ENCODE measurements at regions not wholly inside any gene's neighbourhood (a gene's known extent, or its start where the extent isn't known, plus 50 kb on each side); places are given as distances from the start of the nearest gene placed in this dataset.
"Not testable (repeated sequence)": the region's sequence is repeated elsewhere in the genome, so short reads cannot be mapped to it uniquely, and the experiment has no call there.

DNA sequence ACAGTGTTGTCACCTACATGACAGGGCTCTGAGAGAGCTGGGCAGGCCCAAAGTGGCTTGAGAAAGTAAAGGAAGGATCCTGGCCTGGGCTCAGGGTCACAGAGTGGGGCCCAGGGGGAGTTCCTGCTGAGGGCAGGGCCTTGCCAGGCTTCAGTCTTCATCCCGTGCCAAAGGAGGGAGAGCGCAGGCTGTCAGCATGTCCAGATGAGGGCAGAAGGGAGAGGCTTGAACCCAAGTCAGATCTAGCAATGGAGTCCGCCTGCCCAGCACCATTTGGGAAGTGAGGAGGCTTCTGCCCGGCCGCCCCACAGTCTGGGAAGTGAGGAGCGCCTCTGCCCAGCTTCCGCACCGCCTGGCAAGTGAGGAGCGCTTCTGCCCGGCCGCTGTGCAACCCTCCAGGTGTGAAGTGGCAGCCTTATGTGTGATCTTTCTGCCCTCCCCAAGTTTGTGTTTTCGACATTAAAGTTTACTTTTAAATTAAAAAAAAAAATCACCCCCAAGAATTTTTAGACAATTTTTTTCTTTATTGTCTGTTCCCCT lies 303.6 kb upstream of the PROK2 start:
- DNase-seq (ENCODE audit: low read depth) = no peak

DNA sequence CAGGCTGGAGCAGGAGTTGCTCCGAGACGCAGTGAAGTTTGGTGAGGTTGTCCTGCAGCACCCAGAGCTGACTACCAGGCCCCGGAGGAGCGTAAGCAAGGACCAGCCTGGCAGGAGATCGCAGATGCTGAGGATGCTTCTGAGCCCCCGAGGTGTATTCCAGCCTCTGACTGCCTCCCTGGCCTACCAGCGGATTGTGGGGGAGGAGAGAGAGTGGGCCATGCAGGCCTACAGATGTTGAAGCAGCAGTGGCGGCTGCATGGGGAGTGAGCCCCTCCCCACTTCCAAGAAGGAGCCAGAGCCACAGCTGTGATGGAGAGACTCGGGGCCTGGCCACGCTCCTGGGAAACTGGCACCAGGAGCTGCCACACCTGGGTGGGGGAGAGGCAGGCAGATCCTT lies 302.5 kb upstream of the PROK2 start:
- no peak for DNase-seq (ENCODE audit: low read depth)

GRCh38 chr3:72086743-72087087 lies 301.8 kb upstream of the PROK2 start:
- DNase-seq (ENCODE audit: low read depth) = no peak

GRCh38 chr3:72086042-72086742 lies 301.2 kb upstream of the PROK2 start:
- DNase-seq (ENCODE audit: low read depth) = peak; percentile 22

DNA sequence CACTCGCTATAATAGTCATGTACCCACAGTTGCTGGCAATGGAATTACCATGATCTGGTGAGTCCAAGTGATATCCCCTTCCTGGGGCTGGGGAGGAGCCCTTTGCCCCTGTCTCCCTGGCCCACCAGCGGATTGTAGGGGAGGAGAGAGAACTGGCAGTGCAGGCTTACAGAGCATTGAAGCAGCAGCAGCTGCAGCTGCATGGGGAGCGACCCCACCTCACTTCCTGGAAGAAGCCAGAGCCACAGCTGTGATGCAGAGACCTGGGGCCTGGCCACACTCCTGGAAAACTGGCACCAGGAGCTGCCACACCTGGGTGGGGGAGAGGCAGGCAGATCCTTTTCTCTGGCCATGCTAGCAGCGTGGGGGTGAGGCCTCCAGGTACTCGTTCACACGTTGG lies 300.1 kb upstream of the PROK2 start:
- no peak for DNase-seq (ENCODE audit: low read depth)

- DNase-seq (ENCODE audit: low read depth) = no peak
These were observed 298.0 kb upstream of the PROK2 start for GRCh38 chr3:72082776-72083462.

- DNase-seq (ENCODE audit: low read depth) = peak; percentile 60
These were observed 297.3 kb upstream of the PROK2 start for GRCh38 chr3:72082186-72082715.

GRCh38 chr3:72081471-72082185 lies 296.7 kb upstream of the PROK2 start:
- no peak for DNase-seq (ENCODE audit: low read depth)

DNA sequence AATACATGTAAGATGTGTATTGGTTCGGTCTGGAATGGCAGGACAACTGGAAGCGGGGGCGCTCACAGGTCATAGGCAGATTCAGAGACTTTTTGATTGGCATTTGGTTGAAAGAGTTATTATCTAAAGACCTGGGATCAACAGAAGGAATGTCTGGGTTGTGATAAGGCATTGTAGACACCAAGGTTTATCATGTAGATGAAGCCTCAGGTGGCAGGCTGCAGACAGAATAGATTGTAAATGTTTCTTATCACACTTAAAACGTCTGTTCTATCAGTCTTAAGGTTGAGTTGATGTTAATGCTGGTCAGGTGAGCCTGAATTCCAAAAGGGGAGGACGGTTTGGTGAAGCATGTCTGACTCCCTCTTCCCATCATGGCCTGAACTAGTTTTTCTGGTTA lies 295.9 kb upstream of the PROK2 start:
- DNase-seq (ENCODE audit: low read depth) = no peak

GRCh38 chr3:72080095-72080494 lies 295.1 kb upstream of the PROK2 start:
- no peak for DNase-seq (ENCODE audit: low read depth)

GRCh38 chr3:72079369-72079872 lies 294.5 kb upstream of the PROK2 start:
- no peak for DNase-seq (ENCODE audit: low read depth)

DNA sequence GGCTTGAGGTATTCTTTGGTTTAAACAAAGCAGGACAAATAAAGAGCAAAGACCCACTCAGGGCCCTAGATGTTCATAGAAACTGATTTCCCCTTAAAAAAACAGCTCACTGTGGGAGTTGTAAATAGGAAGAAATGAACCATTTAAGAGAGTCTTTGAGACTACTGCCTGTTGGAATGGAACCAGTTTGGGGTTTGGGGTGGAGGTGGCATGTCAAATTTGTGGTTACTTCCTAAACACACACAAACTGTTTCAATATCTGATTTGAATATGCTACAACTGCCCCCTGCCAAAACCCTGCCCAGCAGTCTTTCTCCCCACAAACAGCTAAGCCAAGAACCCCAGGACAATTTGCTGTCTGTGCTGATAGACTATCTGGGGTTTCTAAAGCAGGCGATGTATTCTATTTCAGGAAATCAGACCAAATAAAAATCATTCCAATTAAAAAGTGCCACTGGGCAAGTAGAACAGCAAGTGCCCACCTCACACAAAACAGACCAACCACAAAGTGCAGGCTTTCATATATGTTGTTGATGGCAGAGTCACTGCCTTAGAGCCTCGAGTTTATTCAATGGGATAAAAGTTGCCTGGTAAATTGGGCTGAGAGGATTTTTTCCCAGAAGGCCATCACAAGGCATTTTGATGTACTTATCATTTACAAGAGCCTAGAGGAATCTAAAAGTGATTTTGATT lies 293.9 kb upstream of the PROK2 start:
- DNase-seq (ENCODE audit: low read depth) = peak; percentile 33

DNA sequence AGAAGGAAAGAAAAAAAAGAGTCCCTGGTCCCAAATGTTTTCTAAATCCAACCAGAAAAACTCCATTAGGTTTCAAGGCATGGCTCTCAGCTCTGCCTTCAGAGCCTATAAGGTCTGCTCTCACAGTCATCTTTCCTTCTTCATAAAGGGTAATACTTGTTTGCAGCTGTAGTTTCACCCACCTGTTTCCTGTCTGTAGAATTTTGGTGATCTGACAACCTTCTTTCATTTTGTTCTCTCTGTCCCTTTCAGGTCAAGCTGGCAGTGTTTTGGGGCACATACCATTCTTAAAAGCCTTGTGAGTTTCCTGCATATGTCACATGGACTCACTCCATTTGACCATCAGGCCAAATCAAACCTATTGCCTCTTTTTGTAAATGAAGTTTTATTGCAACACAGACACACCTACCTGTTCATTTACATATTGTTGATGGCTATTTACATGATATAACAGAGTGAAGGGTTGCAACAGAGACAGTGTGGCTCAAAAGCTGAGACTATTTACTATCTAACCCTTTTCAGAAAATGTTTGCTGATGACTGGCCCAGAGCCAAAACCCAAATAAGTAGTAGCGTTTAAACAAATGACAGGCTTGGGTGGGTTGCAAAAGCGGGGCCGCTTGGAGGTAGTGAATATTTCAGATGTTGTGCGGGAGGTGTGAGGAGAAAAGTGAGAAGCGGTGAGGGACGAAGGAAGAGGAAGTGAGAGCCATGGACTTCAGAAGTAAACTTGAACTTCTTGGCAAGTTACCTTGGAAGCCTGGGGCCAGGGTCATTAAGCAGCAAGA lies 292.7 kb upstream of the PROK2 start:
- DNase-seq (ENCODE audit: low read depth) = no peak

- not testable (repeated sequence) for DNase-seq (ENCODE audit: low read depth)
These were observed 290.9 kb upstream of the PROK2 start for GRCh38 chr3:72075848-72076247.

DNA sequence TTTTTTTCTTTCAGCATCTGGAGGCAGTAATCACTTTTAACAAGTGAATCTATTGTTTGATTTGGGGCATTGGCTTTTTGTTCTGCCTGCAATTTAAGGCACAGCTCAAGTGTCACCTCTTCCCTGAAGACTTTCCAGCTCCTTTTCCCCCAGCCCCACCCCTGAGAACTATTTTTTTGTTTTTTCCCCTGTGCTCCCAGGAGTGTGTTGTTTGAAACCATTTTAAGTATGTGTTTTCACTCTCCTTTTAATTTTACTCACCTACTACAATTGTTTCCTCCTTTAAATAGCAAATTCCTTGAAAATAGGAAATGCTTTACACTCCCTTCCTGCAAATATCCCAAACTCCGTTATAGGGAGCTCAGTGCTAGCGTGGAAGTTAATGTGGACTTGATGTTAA lies 286.7 kb upstream of the PROK2 start:
- no peak for DNase-seq (ENCODE audit: low read depth)

GRCh38 chr3:72070005-72070404 lies 285.1 kb upstream of the PROK2 start:
- DNase-seq (ENCODE audit: low read depth) = no peak

- DNase-seq (ENCODE audit: low read depth) = no peak
These were observed 284.6 kb upstream of the PROK2 start for GRCh38 chr3:72069543-72069942.

DNA sequence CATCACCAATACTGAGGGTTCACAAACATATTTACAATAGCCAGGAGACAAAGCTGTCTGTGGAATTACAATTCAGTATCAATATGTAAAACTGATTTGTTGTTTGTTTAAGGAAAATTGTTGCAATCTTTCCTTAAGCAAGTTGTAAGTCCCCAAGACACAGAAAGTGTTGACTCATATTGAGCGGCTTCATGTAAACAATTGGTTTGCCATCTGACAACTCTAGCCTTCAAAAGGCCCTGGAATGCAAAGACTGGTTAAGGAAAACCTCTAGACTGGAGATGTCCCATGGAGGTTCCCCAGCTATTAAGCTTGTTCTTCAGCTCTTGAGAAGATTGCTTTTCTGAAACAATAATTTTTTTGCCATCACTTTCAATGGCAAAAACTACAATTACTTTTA lies 283.7 kb upstream of the PROK2 start:
- DNase-seq (ENCODE audit: low read depth) = peak; percentile 19

DNA sequence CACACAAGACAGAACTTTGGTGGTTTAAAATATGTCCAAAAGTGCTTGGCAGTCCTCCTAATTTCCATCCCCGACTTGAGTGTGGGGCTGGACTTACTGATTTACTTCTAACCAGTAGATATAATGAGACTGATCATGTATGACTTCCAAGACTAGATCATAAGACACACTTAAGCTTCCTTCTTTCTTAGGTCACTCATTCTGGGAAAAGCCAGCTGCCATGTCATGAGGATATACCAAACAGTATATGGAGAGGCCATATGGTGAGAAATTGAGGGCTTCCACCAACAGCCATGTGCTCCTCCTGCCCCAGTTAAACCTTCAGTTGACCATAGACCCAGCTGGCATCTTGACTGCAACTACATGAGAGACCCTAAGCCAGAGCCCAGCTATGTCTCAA lies 282.8 kb upstream of the PROK2 start:
- no peak for DNase-seq (ENCODE audit: low read depth)

DNA sequence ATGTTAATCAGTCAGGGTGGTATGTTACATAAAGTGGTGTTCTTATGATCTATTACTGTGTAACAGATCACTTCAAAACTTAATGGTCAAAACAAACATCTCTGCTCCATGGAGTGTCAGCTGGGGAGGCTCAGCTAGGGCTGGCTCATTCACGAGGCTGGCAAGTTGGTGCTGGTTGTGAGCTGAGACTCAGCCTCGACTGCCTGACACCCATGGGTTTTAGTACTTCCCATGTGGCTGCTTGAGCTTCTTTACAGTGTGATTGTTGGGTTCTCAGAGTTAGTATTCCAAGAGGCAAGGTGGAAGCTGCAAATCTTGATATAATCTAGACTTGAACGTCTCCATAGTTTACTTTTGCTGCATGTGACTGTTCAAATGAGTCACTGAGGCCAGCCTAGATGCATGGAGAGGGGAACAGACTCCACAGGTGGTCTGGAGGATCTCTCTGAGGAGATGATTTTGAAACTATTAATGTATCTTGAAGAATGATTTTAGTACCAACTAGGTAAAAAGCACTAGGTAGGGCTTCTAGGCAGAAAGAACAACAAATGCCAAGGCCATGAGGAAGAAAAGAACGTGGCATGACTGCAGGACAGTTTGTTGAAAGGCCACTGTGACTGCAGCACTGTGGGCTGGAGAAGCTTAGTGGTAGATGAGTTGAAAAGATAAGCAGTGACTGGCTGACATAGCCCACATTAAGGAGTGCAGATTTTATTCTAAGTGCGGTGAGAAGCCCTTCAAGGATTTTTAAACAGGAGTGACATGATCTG lies 281.1 kb upstream of the PROK2 start:
- DNase-seq (ENCODE audit: low read depth) = peak; percentile 25
